Gastroesophageal sphincter (tissue), 4 donors: ENCODE measurements at regions not wholly inside any gene's neighbourhood (a gene's known extent, or its start where the extent isn't known, plus 50 kb on each side); places are given as distances from the start of the nearest gene placed in this dataset.

ENCODE experiments used
- ATAC-seq: fragments of 150-250 bp; one replicate; pipeline ENCODE4 v1.9.1; 2016; ENCODE audit warnings: mild to moderate bottlenecking, moderate library complexity
- H3K27ac ChIP-seq, 4 donors: fragments of 200-600 bp; sonication (generic) in 3 of 4; 1 replicate in 3 of 4; 2 replicates in 1 of 4; pipeline ENCODE4 v1.5.1; 2016 to 2019
- H3K27me3 ChIP-seq: fragments of 200-600 bp; sonication (generic); one replicate; pipeline ENCODE4 v1.5.1; 2019
- H3K36me3 ChIP-seq, 2 donors: fragments of 200-600 bp; sonication (generic); one replicate each; pipeline ENCODE4 v1.5.1; 2019; ENCODE audit warnings: control low read depth in 1 of 2
- H3K4me1 ChIP-seq, 3 donors: fragments of 200-600 bp; sonication (generic); 1 replicate in 2 of 3; 2 replicates in 1 of 3; pipeline ENCODE4 v1.5.1; 2016 to 2019; ENCODE audit warnings: control low read depth in 2 of 3
- H3K4me3 ChIP-seq, 2 donors: fragments of 200-600 bp; sonication (generic); one replicate each; pipeline ENCODE4 v1.5.1; 2019; ENCODE audit warnings: mild to moderate bottlenecking in 1 of 2, moderate library complexity in 1 of 2
- H3K9me3 ChIP-seq, 3 donors: fragments of 200-600 bp; sonication (generic); one replicate each; pipeline ENCODE4 v1.5.1; 2017 to 2019; ENCODE audit warnings: control low read depth in 2 of 3
- CTCF ChIP-seq, 4 experiments: fragments of 200-600 bp in 2 of 4; fragments of 450-650 bp in 2 of 4; sonication (generic) in 1 of 4; IDR thresholded peaks; one replicate each; pipeline ENCODE4 v1.5.1; 2017 to 2019; ENCODE audit warnings: antibody characterized with exemption in 4 of 4, mild to moderate bottlenecking in 2 of 4, moderate library complexity in 2 of 4
- EP300 ChIP-seq: sonication (generic); formaldehyde crosslinking; IDR thresholded peaks from one replicate; pipeline ENCODE4 v1.6.1; 2017; ENCODE audit warnings: antibody characterized with exemption, mild to moderate bottlenecking
- POLR2A ChIP-seq, 2 donors: fragments of 450-650 bp; IDR thresholded peaks; one replicate each; pipeline ENCODE4 v1.6.1; 2017; ENCODE audit warnings: antibody characterized with exemption in 2 of 2, mild to moderate bottlenecking in 2 of 2, moderate library complexity in 1 of 2
- POLR2AphosphoS5 ChIP-seq: sonication (generic); formaldehyde crosslinking; IDR thresholded peaks from one replicate; pipeline ENCODE4 v1.6.1; 2017; ENCODE audit warnings: antibody characterized with exemption
- WGBS, 2 donors: methylation state at CpG; one replicate each; pipeline ENCODE4 v1.1.5; 2018; ENCODE audit warnings: low coverage in 1 of 2; 5-methylcytosine and 5-hydroxymethylcytosine counted together

GRCh38 chr9:108674766-108675530, 180.8 kb downstream of the ACTL7B start:
- Histone ChIP-seq H3K9me3 (no peaks in the 10 kb centered on the region), H3K27ac (no peak overlapping the region), H3K4me1 (no peaks in the 10 kb centered on the region), H3K27me3 (peaks cover 3% of the 10 kb centered on the region), H3K4me3 (no peak overlapping the region), H3K36me3 (no peaks in the 10 kb centered on the region)
- 84 to 89% methylated on average over 4 to 6 of the region's 6 CpGs for WGBS, 2 donors
- no peak for ATAC-seq
- TF ChIP-seq POLR2AphosphoS5, result no peak
- no peak for TF ChIP-seq POLR2A (IDR thresholded peaks at IDR 0.05)
- TF ChIP-seq CTCF (IDR thresholded peaks at IDR 0.05), result no peak
- no peak for TF ChIP-seq EP300

GRCh38 chr9:108673386-108673785, 182.4 kb downstream of the ACTL7B start:
- TF ChIP-seq POLR2A (IDR thresholded peaks at IDR 0.05) (no peak), POLR2AphosphoS5 (no peak), EP300 (no peak), CTCF (IDR thresholded peaks at IDR 0.05) (no peak)
- no peaks in the 10 kb centered on the region for H3K9me3 ChIP-seq
- H3K36me3 ChIP-seq, result no peaks in the 10 kb centered on the region
- 73 to 91% methylated on average over 7 of the region's 7 CpGs for WGBS, 2 donors
- no peaks in the 10 kb centered on the region for H3K4me1 ChIP-seq
- peaks cover 3% of the 10 kb centered on the region for H3K27me3 ChIP-seq
- no peak overlapping the region for H3K4me3 ChIP-seq
- ATAC-seq, result no peak
- no peak overlapping the region for H3K27ac ChIP-seq

- ATAC-seq, result no peak
- Histone ChIP-seq H3K36me3 (no peaks in the 10 kb centered on the region), H3K4me1 (no peaks in the 10 kb centered on the region), H3K4me3 (no peak overlapping the region), H3K27me3 (peaks cover under 1% of the 10 kb centered on the region), H3K9me3 (no peaks in the 10 kb centered on the region), H3K27ac (no peak overlapping the region)
- TF ChIP-seq CTCF (IDR thresholded peaks at IDR 0.05) (no peak), EP300 (no peak), POLR2AphosphoS5 (no peak), POLR2A (IDR thresholded peaks at IDR 0.05) (no peak)
- 83 to 88% methylated on average over 2 to 7 of the region's 7 CpGs for WGBS, 2 donors
These were observed 183.2 kb downstream of the ACTL7B start for GRCh38 chr9:108672475-108673190.

GRCh38 chr9:108671794-108672193, 184.0 kb downstream of the ACTL7B start:
- ATAC-seq, result no peak
- WGBS, 2 donors, result 81 to 92% methylated on average over 3 to 4 of the region's 4 CpGs
- H3K27me3 ChIP-seq, result no peaks in the 10 kb centered on the region
- H3K9me3 ChIP-seq, result no peaks in the 10 kb centered on the region
- no peaks in the 10 kb centered on the region for H3K4me1 ChIP-seq
- no peaks in the 10 kb centered on the region for H3K36me3 ChIP-seq
- TF ChIP-seq EP300 (no peak), CTCF (IDR thresholded peaks at IDR 0.05) (no peak), POLR2AphosphoS5 (no peak), POLR2A (IDR thresholded peaks at IDR 0.05) (no peak)
- no peak overlapping the region for H3K27ac ChIP-seq
- H3K4me3 ChIP-seq, result no peak overlapping the region

- H3K4me3 ChIP-seq, result no peak overlapping the region
- 78 to 80% methylated on average over 3 to 5 of the region's 5 CpGs for WGBS, 2 donors
- H3K27me3 ChIP-seq, result no peaks in the 10 kb centered on the region
- no peak overlapping the region for H3K27ac ChIP-seq
- ATAC-seq, result no peak
- no peaks in the 10 kb centered on the region for H3K4me1 ChIP-seq
- no peak for TF ChIP-seq POLR2AphosphoS5
- TF ChIP-seq POLR2A (IDR thresholded peaks at IDR 0.05), result no peak
- TF ChIP-seq EP300, result no peak
- no peak for TF ChIP-seq CTCF (IDR thresholded peaks at IDR 0.05)
- H3K9me3 ChIP-seq, result no peaks in the 10 kb centered on the region
- H3K36me3 ChIP-seq, result no peaks in the 10 kb centered on the region
These were observed 184.6 kb downstream of the ACTL7B start for GRCh38 chr9:108671176-108671575.
